B cell (primary cell): ENCODE measurements at regions not wholly inside any gene's neighbourhood (a gene's known extent, or its start where the extent isn't known, plus 50 kb on each side); places are given as distances from the start of the nearest gene placed in this dataset.

Experiments used
- ATAC-seq: fragments of 200-7000 bp; cut with Tn5 transposase; one replicate; pipeline ENCODE4 v1.10.0; 2021; ENCODE audit warnings: low read depth, mild to moderate bottlenecking, moderate number of reproducible peaks, moderate library complexity
- CTCF ChIA-PET: fragments of 350-600 bp; sonication (Branson Sonifier 250); formaldehyde crosslinking; loops from one replicate; lab custom pipeline; 2021; ENCODE audit warnings: antibody characterized with exemption, inconsistent platforms; lab: Charles Lee
- POLR2A ChIA-PET: fragments of 350-600 bp; sonication (Branson Sonifier 250); formaldehyde crosslinking; loops from one replicate; lab custom pipeline; 2021; ENCODE audit warnings: antibody characterized with exemption; lab: Charles Lee
- DNase-seq: peaks from one replicate; pipeline ENCODE4 v3.0.0; 2013
- H2AFZ ChIP-seq: 2 replicates; pipeline ENCODE4 v1.6.1; 2012; ENCODE audit warnings: mild to moderate bottlenecking, low read depth, low read length; ENCODE audit not compliant: insufficient read depth, poor library complexity, severe bottlenecking
- H3K27ac ChIP-seq, 2 donors: 1 replicate in 1 of 2; 2 replicates in 1 of 2; pipeline ENCODE4 v1.5.1; 2012 to 2013; ENCODE audit warnings: low read length in 2 of 2, mild to moderate bottlenecking in 2 of 2, moderate library complexity in 1 of 2
- H3K27me3 ChIP-seq, 4 experiments: fragments of 200-600 bp in 1 of 4; sonication (generic) in 1 of 4; replicated peaks in 1 of 4; 1 replicate in 2 of 4; 2 replicates in 2 of 4; pipeline versions ENCODE4 v1.6.1 to v1.7.0; 2013 to 2016; ENCODE audit warnings: low read length in 3 of 4, mild to moderate bottlenecking in 2 of 4, mixed read lengths in 1 of 4, moderate library complexity in 1 of 4; ENCODE audit not compliant: insufficient read depth in 4 of 4, control insufficient read depth in 3 of 4; ENCODE audit errors: control extremely low read depth in 1 of 4
- H3K36me3 ChIP-seq, 2 experiments: replicated peaks in 1 of 2; 1 replicate in 1 of 2; 2 replicates in 1 of 2; pipeline versions ENCODE4 v1.6.1 to v1.7.1; 2013; ENCODE audit warnings: low read length in 1 of 2; ENCODE audit not compliant: insufficient read depth in 2 of 2, control insufficient read depth in 1 of 2; ENCODE audit errors: control extremely low read depth in 1 of 2, extremely low read depth in 1 of 2
- H3K4me1 ChIP-seq, 2 donors: fragments of 200-600 bp in 1 of 2; sonication (generic) in 1 of 2; 1 replicate in 1 of 2; 2 replicates in 1 of 2; pipeline versions ENCODE4 v1.5.1 to v1.6.1; 2013 to 2017; ENCODE audit warnings: low read length in 2 of 2; ENCODE audit not compliant: control insufficient read depth in 2 of 2, insufficient read depth in 2 of 2
- H3K4me2 ChIP-seq: replicated peaks from 2 replicates; pipeline ENCODE3; 2012; ENCODE audit warnings: mild to moderate bottlenecking, low read depth, low read length; ENCODE audit not compliant: poor library complexity, severe bottlenecking
- H3K4me3 ChIP-seq, 5 experiments: fragments of 200-600 bp in 1 of 5; sonication (generic) in 1 of 5; 1 replicate in 3 of 5; 2 replicates in 2 of 5; pipeline versions ENCODE4 v1.5.1 to v1.7.0; 2011 to 2016; ENCODE audit warnings: low read length in 4 of 5, mild to moderate bottlenecking in 4 of 5, low read depth in 2 of 5, control low read depth in 1 of 5, moderate library complexity in 1 of 5; ENCODE audit not compliant: insufficient read depth in 1 of 5; ENCODE audit errors: control extremely low read depth in 1 of 5, extremely low read depth in 1 of 5
- H3K79me2 ChIP-seq: fragments of 200-600 bp; sonication (generic); one replicate; pipeline ENCODE4 v1.6.0; 2016; ENCODE audit warnings: low read length; ENCODE audit not compliant: control insufficient read depth, insufficient read depth
- H3K9ac ChIP-seq: fragments of 200-600 bp; sonication (generic); 2 replicates; pipeline ENCODE4 v1.6.1; 2017; ENCODE audit warnings: mild to moderate bottlenecking, low read length, moderate library complexity
- H3K9me3 ChIP-seq, 3 donors: one replicate each; pipeline versions ENCODE4 v1.6.1 to v1.7.1; 2013; ENCODE audit warnings: low read length in 2 of 3; ENCODE audit not compliant: control insufficient read depth in 2 of 3, insufficient read depth in 1 of 3; ENCODE audit errors: control extremely low read depth in 1 of 3
- H4K20me1 ChIP-seq: 2 replicates; pipeline ENCODE4 v1.6.0; 2012; ENCODE audit warnings: mild to moderate bottlenecking, low read length; ENCODE audit not compliant: insufficient read depth, control insufficient read depth, poor library complexity, severe bottlenecking
- H3K27ac Mint-ChIP-seq: one replicate; pipeline ENCODE4 v1.8.0; 2021; ENCODE audit warnings: mixed read lengths
- H3K27me3 Mint-ChIP-seq: one replicate; pipeline ENCODE4 v1.8.0; 2021; ENCODE audit warnings: mixed read lengths
- H3K4me1 Mint-ChIP-seq: one replicate; pipeline ENCODE4 v1.8.0; 2021; ENCODE audit warnings: mixed read lengths
- H3K4me3 Mint-ChIP-seq: one replicate; pipeline ENCODE4 v1.8.0; 2021; ENCODE audit warnings: mixed read lengths
- H3K9me3 Mint-ChIP-seq: one replicate; pipeline ENCODE4 v1.8.0; 2022; ENCODE audit warnings: mixed read lengths; ENCODE audit not compliant: insufficient read depth
- EZH2 ChIP-seq: IDR thresholded peaks from 2 replicates; pipeline ENCODE4 v1.6.1; 2012; ENCODE audit warnings: borderline replicate concordance, low read depth, mild to moderate bottlenecking, moderate library complexity, low read length; ENCODE audit not compliant: insufficient read depth, poor library complexity, severe bottlenecking
- WGBS: methylation state at CpG from one replicate; pipeline ENCODE4 v1.1.5; 2013; ENCODE audit warnings: missing lambda C conversion rate; ENCODE audit not compliant: insufficient coverage; 5-methylcytosine and 5-hydroxymethylcytosine counted together
- intact Hi-C: fragments of 100-400 bp; cut with micrococcal nuclease; formaldehyde crosslinking; loops from one replicate; pipeline ENCODE4 v1.10.0; 2022
- TF ChIP-seq, protein P1 (sequence below): fragments of 200-600 bp; IDR thresholded peaks from one replicate; pipeline ENCODE4 v1.8.0; 2022; ENCODE audit warnings: antibody characterized with exemption, mild to moderate bottlenecking

DNA sequence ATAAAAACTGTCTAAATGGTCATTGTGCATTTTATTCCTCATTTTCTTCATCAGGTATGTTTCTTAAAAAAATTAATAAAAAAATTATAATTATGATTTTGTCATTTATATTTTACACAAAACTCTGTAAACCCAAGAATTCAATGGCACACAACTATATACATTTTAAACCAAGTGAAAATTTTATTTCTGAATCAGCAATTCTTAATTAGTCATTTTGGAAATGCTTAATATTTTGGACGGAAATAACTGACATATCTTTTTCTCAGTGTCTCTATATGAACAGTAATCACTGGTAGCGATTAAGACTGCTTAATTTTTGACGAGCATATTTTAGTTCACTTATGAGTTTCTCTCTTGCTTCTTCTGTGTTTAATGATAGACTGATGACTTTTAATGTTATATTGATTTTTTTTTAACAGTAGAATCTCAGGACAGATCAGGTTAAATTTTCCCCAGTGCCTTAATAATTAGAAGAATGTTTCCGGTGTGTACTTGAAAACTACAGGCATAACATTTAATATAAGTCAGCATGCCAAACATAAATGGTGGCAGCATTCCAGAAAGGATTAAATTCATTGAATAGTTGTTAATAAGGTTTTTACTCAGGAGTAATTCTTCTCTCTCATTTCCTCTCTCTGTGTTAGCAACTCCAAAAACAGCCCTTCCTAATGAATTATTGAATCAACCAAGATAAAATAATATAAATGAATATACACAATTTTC, 644.7 kb upstream of the CDH6 start:
- no CpG with 5 or more reads among the region's 4 CpGs for WGBS
- ATAC-seq = no peak

DNA sequence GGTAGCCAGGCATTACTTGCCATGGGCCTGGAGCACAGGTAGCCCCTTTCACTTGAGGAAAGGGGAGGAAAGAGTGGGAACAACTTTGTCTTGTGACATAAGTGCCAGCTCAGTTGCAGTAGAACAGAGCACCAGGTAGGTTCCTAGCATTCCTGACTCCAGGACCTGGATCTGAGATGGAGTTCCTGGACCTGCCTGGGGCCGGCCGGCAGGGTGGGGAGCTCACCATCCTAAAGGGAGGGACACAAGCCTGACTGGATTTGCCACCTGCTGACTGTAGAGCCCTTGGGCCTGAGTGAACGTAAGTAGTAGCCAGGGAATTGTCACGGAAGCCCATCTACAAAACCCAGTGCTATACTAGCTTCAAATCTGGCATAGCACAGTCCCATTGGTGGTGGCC, 653.3 kb upstream of the CDH6 start:
- Histone ChIP-seq H3K9me3 (peaks cover 0 to 15% (median 4%) of the 10 kb centered on the region in 3 donors), H3K4me1 (no peaks in the 10 kb centered on the region), H3K36me3 (no peaks in the 10 kb centered on the region), H3K4me2 (no peak overlapping the region), H3K27ac (no peak overlapping the region), H3K9ac (no peak overlapping the region), H2AFZ (no peak overlapping the region), H3K79me2 (no peaks in the 10 kb centered on the region), H3K4me3 (no peak overlapping the region), H4K20me1 (no peaks in the 10 kb centered on the region), H3K27me3 (no peaks in the 10 kb centered on the region)
- no peak for TF ChIP-seq EZH2
- TF ChIP-seq, protein P1, sequence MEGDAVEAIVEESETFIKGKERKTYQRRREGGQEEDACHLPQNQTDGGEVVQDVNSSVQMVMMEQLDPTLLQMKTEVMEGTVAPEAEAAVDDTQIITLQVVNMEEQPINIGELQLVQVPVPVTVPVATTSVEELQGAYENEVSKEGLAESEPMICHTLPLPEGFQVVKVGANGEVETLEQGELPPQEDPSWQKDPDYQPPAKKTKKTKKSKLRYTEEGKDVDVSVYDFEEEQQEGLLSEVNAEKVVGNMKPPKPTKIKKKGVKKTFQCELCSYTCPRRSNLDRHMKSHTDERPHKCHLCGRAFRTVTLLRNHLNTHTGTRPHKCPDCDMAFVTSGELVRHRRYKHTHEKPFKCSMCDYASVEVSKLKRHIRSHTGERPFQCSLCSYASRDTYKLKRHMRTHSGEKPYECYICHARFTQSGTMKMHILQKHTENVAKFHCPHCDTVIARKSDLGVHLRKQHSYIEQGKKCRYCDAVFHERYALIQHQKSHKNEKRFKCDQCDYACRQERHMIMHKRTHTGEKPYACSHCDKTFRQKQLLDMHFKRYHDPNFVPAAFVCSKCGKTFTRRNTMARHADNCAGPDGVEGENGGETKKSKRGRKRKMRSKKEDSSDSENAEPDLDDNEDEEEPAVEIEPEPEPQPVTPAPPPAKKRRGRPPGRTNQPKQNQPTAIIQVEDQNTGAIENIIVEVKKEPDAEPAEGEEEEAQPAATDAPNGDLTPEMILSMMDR = no peak
- no peaks in the 10 kb centered on the region for H3K27me3 Mint-ChIP-seq
- no peaks in the 10 kb centered on the region for H3K4me1 Mint-ChIP-seq
- DNase-seq (no peak), ATAC-seq (no peak)
- CTCF ChIA-PET = no interaction called here
- WGBS = 90% methylated on average over 4 of the region's 4 CpGs
- intact Hi-C loops = no loop called here
- no peak overlapping the region for H3K27ac Mint-ChIP-seq
- POLR2A ChIA-PET = no interaction called here
- no peak overlapping the region for H3K4me3 Mint-ChIP-seq
- peaks cover 7% of the 10 kb centered on the region for H3K9me3 Mint-ChIP-seq

More for the DNA sequence above, 644.7 kb upstream of the CDH6 start:
- Histone ChIP-seq H3K4me1 (no peaks in the 10 kb centered on the region), H3K4me3 (no peak overlapping the region), H2AFZ (no peak overlapping the region), H3K27ac (no peak overlapping the region), H3K27me3 (no peaks in the 10 kb centered on the region), H3K9me3 (no peaks in the 10 kb centered on the region), H3K36me3 (no peaks in the 10 kb centered on the region), H3K4me2 (no peak overlapping the region), H4K20me1 (no peaks in the 10 kb centered on the region), H3K9ac (no peak overlapping the region), H3K79me2 (no peaks in the 10 kb centered on the region)
- Mint-ChIP-seq H3K4me3 (no peak overlapping the region), H3K4me1 (no peaks in the 10 kb centered on the region), H3K9me3 (no peaks in the 10 kb centered on the region), H3K27ac (no peak overlapping the region), H3K27me3 (no peaks in the 10 kb centered on the region)
- TF ChIP-seq, protein P1 = no peak
- TF ChIP-seq EZH2 = no peak
- ChIA-PET CTCF (no interaction called here), POLR2A (no interaction called here)
- DNase-seq = no peak
- intact Hi-C loops = no loop called here
